RKO (cell line): ENCODE measurements at regions not wholly inside any gene's neighbourhood (a gene's known extent, or its start where the extent isn't known, plus 50 kb on each side); places are given as distances from the start of the nearest gene placed in this dataset.
"Not testable (repeated sequence)": the region's sequence is repeated elsewhere in the genome, so short reads cannot be mapped to it uniquely, and the experiment has no call there.

ENCODE experiments used
- DNase-seq: peaks from one replicate; pipeline ENCODE4 v3.0.0-alpha.2; 2016; ENCODE audit warnings: low spot score

DNA sequence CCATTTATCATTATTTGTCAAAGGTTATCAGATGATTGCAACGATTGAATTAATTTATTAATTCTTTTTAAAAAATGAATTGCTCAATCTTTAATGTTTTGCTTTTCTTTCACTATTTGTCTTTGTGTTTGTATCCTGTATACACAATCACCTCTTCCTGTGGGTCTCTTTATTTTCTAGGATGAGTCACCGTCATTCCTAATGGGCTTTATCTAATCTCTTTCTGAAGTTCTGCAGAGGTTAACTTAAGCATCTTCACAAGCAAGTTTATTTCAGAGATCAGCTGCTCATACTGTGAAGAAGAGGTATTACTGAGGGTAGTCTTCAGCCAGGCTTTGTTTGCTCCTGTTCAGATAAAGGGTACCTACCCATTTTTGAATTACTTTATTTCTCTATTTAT lies 323.9 kb downstream of the NNT start:
- DNase-seq, result no peak

DNA sequence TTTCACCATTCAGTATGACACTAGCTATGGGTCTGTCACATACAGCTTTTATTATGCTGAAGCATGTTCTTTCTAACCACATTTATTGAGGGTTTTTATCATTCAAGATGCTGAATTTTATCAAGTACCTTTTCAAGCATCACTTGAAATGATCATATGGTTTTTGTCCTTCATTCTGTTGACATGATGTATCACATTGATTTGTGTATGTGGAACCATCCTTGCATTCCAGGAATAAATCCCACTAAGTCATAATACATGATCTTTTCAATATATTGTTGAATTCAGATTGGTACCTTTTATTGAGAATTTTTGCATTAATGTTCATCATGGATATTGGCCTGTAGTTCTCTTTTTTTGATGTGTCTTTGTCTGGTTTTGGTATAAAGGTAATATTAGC lies 317.4 kb downstream of the NNT start:
- DNase-seq, result no peak

DNA sequence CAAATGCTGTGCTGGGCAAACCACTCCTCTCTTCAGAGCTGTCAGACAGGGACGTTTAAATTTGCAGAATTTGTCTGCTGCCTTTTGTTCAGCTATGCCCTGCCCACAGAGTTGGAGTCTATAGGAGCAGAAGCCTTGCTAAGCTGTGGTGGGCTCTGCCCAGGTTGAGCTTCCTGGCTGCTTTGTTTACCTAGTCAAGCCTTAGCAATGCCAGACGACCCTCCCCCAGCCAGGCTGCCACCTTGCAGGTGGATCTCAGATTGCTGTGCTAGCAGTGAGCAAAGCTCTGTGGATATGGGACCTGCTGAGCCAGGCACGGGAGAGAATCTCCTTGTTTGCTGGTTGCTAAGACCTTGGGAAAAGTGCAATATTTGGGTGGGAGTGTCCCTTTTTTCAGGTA lies 314.9 kb downstream of the NNT start:
- DNase-seq, result no peak

DNA sequence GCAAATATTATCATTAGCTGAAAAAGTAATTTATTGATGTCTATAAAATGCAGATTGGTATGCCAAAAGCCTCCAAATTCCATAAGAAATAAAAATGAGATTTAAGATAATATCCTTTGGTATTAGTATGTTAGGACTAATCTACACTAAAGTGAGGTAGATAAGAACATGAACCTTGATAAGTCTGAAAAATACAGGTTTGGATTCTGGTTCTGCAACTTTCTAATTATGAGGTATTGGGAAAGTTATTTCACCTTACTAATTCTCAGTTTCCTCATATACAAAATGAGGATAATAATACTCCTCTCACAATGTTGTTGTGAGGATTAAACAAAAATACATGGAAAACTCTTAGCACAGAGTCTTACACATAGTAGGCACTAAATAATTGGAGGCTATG lies 300.1 kb downstream of the NNT start:
- DNase-seq, result no peak

DNA sequence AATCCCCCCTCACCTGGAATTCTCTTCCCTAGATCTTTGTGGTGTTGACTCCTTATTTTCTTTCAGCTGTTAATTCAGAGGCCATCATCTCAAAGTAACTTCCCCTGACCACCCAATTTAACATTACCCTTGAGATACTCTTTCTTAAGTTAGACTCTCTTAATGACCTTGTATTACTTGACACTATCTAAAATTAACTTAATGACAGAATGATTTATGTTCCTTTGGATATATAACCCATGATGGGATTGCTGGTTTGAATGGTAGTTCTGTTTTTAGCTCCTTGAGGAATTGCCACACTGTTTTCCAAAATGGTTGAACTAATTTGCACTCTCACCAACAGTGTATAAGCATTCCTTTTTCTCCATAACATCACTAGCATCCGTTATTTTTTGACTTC lies 298.0 kb downstream of the NNT start:
- DNase-seq, result no peak

DNA sequence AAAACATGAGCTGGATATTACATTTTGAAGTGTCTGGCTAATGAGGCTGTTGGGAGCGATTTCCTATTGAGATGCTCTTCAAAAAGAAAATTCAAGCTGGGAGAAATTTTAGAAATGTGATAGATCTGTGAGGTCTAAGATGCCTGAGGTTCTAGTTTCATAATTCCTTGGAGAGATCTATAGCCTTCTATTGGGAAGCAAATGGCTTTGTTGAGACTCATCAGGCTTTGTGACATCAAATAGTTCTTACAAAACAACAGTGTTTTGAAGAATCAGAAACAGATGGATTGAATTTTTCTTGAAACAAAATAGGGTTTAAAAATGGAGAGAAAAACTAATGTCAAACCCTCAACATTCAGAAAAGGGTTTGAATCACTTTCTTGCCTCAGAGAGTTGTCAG lies 292.9 kb downstream of the NNT start:
- no peak for DNase-seq

DNA sequence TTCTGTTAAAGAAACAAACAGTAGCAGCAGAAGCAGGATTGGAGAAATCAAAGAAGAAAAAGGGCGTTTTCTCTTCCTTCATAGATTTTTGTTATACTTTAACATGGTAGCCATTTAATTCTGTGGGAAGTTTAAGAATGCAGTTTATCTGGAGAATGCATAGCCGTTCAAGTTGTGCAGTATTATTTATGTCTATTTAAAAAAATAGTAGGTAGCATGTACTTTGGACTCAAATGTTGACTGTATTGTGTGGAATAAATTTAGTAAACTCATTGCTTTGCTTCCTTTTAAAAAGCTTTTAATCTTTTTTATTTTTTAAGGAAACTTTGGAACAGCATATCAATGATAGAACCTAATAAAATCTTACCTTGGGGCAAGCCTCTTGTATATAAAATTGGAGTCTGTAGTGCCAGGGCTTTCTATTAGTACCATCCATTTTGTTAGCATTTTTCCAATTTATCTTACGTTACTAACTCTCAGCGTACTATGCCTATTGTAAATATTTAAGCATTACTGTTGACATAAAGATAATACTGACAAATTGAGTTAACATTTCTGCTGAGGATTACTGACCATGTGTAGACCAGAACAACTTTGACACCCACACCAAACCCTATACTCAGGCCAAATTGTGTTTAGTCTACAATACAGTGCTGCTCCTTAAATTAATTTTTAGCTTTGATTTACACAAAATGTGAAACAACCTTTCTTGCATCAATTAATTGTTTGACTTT lies 291.1 kb downstream of the NNT start:
- no peak for DNase-seq

DNA sequence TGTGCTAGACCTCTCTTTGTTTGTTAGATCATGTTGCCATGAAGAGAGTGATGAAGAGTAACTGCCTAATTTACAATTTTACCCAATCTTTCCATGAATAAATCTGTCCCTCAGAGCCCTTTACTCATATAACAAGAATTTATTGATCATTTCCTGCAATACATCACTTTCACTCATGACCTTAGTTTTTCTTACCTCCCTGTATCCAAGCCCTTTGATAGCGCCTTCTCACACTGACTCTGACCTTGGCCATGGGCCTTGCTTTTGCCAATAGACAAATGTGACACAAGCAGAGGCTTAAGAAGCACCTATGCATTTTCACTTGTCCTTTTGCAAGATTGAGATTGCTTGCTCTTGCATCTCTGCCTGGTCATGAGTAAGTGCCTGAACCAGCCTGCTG lies 288.1 kb downstream of the NNT start:
- DNase-seq, result no peak

DNA sequence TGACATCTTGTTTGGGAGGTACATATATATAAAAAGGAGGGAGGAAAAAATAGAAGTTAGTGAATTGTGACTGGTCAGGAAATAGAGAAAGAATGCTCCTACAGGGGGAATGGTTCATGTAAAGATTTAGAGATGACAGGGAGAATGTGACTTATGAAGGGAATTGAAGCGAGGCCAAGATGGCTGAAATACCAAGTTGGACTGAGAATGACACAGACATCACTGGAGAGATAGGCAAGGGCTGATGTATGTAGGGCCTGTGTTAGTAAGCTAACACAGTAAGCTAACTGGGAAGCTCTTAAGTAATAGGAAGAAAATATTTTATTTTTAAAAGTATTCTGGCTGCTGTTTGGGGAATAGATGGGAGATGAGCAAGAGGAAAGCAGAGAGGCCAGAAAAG lies 286.3 kb downstream of the NNT start:
- no peak for DNase-seq

DNA sequence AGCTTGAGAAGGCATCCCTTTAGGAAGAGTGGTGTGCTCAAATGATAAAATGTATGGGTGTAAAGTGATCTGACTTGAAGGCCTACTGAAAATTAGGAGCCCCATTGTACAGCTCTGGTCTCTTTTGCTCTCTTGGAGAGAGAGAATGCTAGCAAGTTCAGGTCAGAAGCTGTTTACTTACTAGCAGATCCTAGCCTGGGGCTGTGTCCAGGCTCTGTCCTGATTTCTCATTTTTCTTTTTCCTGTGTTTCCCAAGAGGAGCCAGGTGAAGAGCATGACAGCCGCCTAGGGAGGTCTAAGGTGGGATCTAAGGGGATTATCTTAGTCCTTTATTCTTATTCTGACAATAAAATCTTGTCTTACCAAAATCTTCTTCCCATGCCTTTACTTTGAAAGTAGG lies 272.8 kb downstream of the NNT start:
- no peak for DNase-seq

DNA sequence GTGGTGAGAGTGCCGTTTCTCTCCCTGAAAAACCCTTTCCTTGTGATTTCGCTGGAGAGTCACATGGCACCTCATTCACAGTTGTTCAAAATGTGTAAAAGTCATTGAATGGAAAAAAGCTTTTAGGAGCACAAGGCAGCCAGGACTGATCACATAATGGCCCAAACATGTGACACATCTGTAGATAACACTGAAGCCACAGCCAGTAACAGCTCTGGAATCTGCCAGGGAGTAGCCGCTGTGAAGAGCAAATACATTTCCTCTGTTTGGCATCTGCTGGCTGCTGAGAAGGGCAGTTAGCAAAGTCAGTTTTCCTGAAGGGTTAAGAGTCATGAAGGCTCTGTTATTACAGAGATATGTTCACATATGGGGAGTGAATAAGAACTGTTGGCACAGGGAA lies 271.8 kb downstream of the NNT start:
- no peak for DNase-seq

DNA sequence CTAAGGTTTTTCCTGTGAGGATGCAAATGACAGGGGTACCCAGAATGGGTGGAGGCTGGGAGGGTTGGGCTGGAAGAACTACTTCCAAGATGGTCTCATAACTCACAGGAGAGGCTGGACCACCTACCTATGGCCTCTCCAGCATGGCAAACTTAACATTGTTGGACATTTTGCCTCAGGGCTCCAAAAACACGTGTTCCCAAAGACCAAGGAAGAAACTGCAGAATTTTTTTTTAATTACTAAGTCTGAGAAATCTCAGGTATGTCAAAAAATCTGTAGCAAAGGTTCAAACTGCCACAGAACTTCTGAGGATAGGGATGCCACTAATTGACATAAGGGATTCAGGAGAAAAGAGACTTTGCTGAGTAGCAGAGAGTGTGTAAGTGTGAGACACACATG lies 270.8 kb downstream of the NNT start:
- no peak for DNase-seq

DNA sequence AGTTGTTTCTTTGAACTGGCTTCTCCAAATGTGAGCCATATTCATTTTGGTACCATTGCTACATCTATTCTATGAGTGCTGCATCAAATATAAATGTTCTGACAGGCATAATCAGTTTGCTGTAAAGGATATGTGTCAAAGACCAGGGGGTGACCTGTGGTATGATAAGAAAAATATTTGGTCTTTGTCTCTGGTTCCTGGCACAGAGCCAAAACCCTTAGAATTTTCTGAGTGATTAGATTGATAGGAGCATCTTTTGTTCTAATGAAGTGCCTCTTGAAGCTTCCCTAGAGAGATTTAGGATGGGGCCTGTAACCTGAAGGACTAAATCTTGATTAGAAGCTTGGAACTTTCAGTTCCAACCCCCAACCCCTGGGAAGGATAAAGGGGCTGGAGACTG lies 256.3 kb downstream of the NNT start:
- no peak for DNase-seq

DNA sequence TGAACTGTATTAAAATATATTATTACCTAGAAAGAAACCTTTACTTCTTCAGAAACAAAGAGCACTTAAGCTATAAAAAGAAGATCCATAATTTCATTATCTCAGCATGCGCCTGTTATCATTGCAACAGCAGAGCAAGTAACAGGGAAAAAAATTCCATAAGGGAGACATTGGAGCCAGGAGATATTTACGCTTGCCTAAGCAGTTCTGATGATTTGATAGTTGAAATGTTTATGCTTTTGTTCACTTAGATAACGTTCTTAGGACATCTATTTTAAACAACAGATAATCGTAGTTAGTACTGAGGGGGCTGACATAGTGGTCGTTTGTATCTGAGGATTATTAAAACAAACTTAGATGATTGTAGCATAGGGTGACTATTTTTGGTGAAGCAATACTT lies 252.5 kb downstream of the NNT start:
- no peak for DNase-seq

DNA sequence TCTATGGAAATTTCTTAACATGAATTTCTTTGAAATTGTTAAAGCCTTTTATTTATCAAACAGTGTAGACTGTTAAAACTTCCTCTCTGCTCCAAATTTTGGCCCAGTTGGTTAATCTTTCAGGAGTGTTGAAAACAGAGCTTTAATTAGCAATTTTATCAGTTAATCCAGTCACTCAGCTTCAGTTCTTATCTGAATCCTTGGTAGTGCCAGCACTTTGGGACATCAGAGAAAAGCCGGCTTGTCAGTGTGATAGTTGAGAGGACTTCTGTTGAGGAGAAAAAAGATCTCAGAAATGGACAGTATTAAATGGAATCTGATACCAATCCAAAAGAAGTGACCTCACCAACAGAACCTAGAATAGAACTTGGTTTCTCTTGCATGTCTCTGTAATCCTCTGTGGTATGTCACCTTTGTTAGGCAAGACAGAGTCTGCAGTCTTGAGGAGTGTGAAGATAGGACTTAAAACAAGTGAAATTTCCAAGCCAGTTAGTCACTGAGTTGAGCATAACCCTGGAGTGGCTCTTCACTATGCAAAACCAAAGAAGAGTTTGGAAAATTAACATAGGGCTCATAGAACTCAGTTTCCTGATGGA lies 251.8 kb downstream of the NNT start:
- no peak for DNase-seq

DNA sequence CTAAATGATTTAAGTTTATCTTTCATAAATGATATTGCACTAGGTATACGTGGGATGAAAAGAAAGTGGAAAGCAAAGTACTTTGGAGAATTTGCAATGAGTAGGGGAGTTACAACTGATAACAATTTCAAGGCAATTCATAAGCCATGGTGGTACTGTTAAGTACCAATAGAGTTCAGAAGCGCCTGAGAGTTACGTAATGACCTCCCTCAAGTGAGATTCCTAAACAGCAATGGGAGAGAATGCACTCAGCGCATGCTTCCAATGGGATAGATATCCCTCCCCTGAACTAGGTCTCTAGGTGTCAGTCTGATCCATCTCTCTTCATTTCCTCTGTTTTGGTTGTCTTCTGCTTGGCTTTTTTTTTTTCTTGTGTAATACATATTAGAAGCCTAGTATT lies 249.3 kb downstream of the NNT start:
- no peak for DNase-seq

DNA sequence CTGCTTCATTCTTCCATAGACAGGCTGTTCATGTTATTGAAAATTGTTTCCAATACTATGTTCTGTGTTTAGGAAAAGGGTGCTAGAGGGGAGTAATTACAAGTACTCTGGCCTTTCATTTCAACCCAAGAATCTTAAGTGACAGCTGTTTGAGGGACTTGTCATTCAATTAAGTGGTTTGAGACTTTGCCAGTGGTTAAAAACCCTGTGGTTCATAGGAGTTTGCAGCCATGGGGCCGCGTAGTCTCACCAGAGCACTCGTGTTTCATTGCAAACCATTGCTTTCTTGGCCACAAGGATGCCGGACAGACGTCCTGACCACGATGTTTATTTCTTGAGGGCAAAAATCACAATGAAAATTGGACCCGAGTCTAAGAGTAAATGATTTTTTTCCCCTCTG lies 248.8 kb downstream of the NNT start:
- DNase-seq, result no peak

DNA sequence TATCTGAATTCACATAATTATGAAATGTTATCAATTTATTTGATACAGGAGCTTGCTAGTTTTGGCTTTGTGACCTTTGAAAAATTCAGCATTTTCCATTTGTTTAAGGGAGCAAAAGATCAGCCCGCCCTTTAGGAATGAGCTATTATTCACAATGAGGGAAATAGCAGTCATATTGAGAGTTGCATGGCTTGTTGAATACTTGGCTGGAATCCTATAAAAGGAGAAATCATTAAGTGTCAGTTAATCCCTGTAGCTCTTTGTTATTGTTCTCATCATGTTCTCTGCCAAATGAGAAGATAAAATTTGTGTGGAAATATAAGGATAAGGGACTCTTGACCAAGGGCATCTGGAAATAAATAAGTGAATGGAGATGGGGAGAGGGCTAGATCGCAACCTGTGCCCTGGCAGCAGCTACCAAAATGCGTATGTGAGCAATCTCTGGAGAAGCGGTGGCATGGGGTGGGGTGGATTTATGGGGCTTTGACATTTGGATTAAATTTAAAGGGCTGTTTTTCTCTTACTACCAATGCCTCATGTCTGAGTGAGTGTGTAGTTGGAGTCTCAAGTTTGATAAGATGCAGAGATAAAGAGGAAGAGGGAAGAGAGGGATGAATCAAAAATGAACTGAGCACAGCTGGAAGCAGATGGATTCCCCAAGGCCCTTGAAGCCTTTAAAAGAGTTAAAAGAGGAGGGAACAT lies 237.6 kb downstream of the NNT start:
- DNase-seq, result no peak

DNA sequence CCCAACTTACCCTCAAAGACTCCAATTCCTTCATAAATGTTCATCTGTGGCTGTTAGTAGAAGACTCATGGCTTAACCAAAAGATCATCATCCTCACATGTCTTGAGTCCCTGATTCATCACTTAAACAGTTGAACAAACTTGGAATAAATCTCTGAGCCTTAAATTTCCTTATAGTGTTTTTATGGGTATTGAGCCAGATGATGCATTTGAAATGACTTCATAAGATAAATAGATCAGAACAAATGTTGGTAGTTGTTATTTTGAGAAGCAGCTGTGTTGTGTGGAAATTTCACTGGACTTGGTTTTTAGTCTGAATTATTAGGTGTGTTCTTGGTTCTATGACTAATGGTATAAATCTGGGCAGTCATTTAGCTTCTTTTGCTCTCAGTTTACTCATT lies 236.2 kb downstream of the NNT start:
- no peak for DNase-seq

DNA sequence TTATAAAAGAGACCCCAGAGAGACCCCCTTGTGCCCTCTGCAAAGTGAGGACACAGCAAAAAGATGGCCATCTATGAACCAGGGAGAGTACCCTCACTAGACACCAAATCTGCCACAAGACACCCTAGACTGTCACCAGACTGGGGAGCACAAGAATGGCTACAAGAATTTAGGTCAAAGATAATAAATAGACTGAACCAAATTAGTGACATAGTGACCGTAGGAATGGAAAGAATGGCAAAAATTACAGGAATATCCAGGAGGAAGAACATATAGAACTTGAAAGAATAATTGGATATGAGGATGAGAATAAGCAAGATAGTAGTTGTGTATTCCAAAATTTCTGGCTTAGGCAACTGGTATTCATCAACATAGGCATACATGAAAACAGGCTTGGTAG lies 235.0 kb downstream of the NNT start:
- no peak for DNase-seq

DNA sequence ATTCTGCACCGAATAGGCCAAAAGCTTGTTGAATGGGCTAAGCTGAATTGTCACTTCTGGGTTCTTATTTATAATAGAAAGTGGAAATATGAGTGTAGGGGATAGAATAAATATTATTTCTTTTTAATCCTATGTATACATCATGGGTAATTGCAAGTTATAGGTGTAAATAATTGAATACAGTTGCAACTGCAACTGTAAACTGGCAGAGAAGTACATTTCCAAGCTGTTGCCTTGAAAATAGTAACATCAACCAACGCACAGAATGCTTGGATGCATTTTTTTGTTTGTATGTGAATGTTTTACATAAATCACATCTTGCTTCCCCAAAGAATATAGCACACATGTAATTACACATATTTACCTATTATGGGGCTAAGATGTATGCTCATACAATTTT lies 234.1 kb downstream of the NNT start:
- DNase-seq, result no peak

DNA sequence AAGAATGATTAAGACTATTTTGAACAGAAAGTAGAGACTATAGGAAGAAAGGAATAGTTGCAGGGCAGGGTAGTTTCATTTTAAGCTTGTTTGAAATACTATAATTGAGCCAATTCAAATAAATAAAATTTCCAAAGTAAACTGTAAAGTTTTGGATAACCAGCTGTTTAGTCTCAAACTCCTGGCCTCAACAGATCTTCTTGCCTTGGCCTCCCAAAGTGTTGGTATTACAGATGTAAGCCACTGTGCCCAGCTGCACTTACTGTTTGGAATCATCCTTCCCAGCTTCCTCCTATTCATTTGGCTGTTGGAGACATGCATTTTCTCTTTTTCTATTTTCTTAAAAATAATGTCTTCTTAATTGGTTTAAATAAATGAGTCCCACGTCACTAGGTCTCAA lies 231.0 kb downstream of the NNT start:
- no peak for DNase-seq

DNA sequence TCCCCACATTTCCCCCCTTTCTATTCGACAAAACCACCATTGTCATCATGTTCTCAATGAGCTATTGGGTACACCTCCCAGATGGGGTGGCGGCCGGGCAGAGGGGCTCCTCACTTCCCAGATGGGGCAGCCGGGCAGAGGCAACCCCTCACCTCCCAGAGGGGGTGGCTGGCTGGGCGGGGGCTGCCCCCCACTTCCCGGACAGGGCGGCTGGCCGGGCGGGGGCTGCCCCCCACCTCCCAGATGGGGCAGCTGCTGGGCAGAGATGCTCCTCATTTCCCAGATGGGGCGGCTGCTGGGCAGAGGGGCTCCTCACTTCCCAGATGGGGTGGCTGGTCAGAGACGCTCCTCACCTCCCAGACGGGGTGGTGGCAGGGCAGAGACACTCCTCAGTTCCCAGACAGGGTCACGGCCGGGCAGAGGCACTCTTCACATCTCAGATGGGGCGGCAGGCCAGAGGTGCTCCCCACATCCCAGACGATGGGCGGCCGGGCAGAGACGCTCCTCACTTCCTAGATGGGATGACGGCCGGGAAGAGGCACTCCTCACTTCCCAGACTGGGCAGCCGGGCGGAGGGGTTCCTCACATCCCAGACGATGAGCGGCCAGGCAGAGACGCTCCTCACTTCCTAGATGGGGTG lies 221.5 kb downstream of the NNT start:
- DNase-seq, result not testable (repeated sequence)
